OCI-LY1 (cell line): ENCODE measurements at regions not wholly inside any gene's neighbourhood (a gene's known extent, or its start where the extent isn't known, plus 50 kb on each side); places are given as distances from the start of the nearest gene placed in this dataset.

Source experiments
- CTCF ChIP-seq: fragments of 200-600 bp; sonication (generic), shearing (Covaris generic); IDR thresholded peaks from 2 replicates; pipeline ENCODE4 v1.5.1; 2017; ENCODE audit warnings: mild to moderate bottlenecking, antibody characterized with exemption, low read length, moderate library complexity, mixed read lengths
- EZH2 ChIP-seq: fragments of 200-600 bp; sonication (generic), shearing (Covaris generic); IDR thresholded peaks from 2 replicates; pipeline ENCODE4 v1.8.0; 2017; ENCODE audit warnings: borderline replicate concordance, mixed run types, mild to moderate bottlenecking, antibody characterized with exemption, low read length, moderate library complexity, mixed read lengths

- TF ChIP-seq EZH2 (no peak), CTCF (no peak)
Measured at GRCh38 chr5:116664988-116665387, 90.4 kb upstream of the SEMA6A start.
